GM23338 (cell line): ENCODE measurements at regions not wholly inside any gene's neighbourhood (a gene's known extent, or its start where the extent isn't known, plus 50 kb on each side); places are given as distances from the start of the nearest gene placed in this dataset.

ENCODE experiments used
- CREB1 ChIP-seq: fragments of 250-450 bp; sonication (Bioruptor Pico); IDR thresholded peaks from 2 replicates; pipeline ENCODE4 v1.5.0; 2020; ENCODE audit warnings: low read depth, mild to moderate bottlenecking, moderate library complexity
- ETS1 ChIP-seq: IDR thresholded peaks from 2 replicates; pipeline ENCODE4 v1.6.1; 2016; ENCODE audit warnings: antibody characterized with exemption
- EZH2 ChIP-seq: fragments of 200-600 bp; sonication (generic); IDR thresholded peaks from one replicate; pipeline ENCODE4 v1.8.0; 2017; ENCODE audit warnings: antibody characterized with exemption, mild to moderate bottlenecking, low read depth; ENCODE audit not compliant: unreplicated experiment
- STAT1 ChIP-seq: IDR thresholded peaks from one replicate; pipeline ENCODE4 v1.6.1; 2016; ENCODE audit warnings: antibody characterized with exemption; ENCODE audit not compliant: unreplicated experiment
- ZNF114 ChIP-seq: fragments of 250-450 bp; sonication (Bioruptor Pico); IDR thresholded peaks from 2 replicates; pipeline ENCODE4 v1.5.0; 2020; ENCODE audit warnings: mild to moderate bottlenecking, moderate library complexity
- ZNF331 ChIP-seq: fragments of 250-450 bp; sonication (Bioruptor Pico); IDR thresholded peaks from 2 replicates; pipeline ENCODE4 v1.5.0; 2020; ENCODE audit warnings: low read depth, mild to moderate bottlenecking, moderate library complexity
- ZNF462 ChIP-seq: fragments of 250-450 bp; sonication (Bioruptor Pico); IDR thresholded peaks from 2 replicates; pipeline ENCODE4 v1.5.0; 2020; ENCODE audit warnings: mild to moderate bottlenecking, moderate library complexity
- TF ChIP-seq, protein P1 (sequence below), 2 experiments: fragments of 200-600 bp in 1 of 2; sonication (generic) in 1 of 2; conservative IDR thresholded peaks; 2 replicates each; pipeline versions ENCODE4 v1.5.1 to v1.6.1; 2016 to 2017; ENCODE audit warnings: antibody characterized with exemption in 2 of 2, low read depth in 2 of 2, mild to moderate bottlenecking in 2 of 2, moderate library complexity in 1 of 2
- TF ChIP-seq, protein P2 (sequence below): IDR thresholded peaks from one replicate; pipeline ENCODE4 v1.6.1; 2018; ENCODE audit warnings: antibody characterized with exemption; ENCODE audit not compliant: unreplicated experiment

- TF ChIP-seq ZNF462 (CRISPR knock-in tag) (no peak), ZNF114 (CRISPR knock-in tag) (no peak), EZH2 (no peak), ZNF331 (no peak), STAT1 (no peak), CREB1 (CRISPR knock-in tag) (no peak), ETS1 (no peak)
- TF ChIP-seq, protein P1, sequence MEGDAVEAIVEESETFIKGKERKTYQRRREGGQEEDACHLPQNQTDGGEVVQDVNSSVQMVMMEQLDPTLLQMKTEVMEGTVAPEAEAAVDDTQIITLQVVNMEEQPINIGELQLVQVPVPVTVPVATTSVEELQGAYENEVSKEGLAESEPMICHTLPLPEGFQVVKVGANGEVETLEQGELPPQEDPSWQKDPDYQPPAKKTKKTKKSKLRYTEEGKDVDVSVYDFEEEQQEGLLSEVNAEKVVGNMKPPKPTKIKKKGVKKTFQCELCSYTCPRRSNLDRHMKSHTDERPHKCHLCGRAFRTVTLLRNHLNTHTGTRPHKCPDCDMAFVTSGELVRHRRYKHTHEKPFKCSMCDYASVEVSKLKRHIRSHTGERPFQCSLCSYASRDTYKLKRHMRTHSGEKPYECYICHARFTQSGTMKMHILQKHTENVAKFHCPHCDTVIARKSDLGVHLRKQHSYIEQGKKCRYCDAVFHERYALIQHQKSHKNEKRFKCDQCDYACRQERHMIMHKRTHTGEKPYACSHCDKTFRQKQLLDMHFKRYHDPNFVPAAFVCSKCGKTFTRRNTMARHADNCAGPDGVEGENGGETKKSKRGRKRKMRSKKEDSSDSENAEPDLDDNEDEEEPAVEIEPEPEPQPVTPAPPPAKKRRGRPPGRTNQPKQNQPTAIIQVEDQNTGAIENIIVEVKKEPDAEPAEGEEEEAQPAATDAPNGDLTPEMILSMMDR (conservative IDR thresholded peaks at IDR 0.05; ENCODE audit: low read depth in 2 of 2): no peak
- TF ChIP-seq, protein P2, sequence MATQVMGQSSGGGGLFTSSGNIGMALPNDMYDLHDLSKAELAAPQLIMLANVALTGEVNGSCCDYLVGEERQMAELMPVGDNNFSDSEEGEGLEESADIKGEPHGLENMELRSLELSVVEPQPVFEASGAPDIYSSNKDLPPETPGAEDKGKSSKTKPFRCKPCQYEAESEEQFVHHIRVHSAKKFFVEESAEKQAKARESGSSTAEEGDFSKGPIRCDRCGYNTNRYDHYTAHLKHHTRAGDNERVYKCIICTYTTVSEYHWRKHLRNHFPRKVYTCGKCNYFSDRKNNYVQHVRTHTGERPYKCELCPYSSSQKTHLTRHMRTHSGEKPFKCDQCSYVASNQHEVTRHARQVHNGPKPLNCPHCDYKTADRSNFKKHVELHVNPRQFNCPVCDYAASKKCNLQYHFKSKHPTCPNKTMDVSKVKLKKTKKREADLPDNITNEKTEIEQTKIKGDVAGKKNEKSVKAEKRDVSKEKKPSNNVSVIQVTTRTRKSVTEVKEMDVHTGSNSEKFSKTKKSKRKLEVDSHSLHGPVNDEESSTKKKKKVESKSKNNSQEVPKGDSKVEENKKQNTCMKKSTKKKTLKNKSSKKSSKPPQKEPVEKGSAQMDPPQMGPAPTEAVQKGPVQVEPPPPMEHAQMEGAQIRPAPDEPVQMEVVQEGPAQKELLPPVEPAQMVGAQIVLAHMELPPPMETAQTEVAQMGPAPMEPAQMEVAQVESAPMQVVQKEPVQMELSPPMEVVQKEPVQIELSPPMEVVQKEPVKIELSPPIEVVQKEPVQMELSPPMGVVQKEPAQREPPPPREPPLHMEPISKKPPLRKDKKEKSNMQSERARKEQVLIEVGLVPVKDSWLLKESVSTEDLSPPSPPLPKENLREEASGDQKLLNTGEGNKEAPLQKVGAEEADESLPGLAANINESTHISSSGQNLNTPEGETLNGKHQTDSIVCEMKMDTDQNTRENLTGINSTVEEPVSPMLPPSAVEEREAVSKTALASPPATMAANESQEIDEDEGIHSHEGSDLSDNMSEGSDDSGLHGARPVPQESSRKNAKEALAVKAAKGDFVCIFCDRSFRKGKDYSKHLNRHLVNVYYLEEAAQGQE: no peak
Measured at GRCh38 chr18:76708722-76709353, 113.5 kb upstream of the ZNF236 start (continued).
